Endothelial cell of umbilical vein (primary cell): ENCODE measurements at regions not wholly inside any gene's neighbourhood (a gene's known extent, or its start where the extent isn't known, plus 50 kb on each side); places are given as distances from the start of the nearest gene placed in this dataset.

Experiments
- BruUV-seq: library from RNA; stranded (reverse); fragments of 400-500 nt; replicated peaks from 2 replicates; lab custom pipeline; 2021; lab: Mats Ljungman, UMichigan
- CTCF ChIA-PET: fragments of 300-600, 350-600 bp; sonication (Branson Sonifier 250); formaldehyde crosslinking; loops from one replicate; lab custom pipeline; 2021; ENCODE audit warnings: antibody characterized with exemption, inconsistent platforms; lab: Charles Lee
- POLR2A ChIA-PET: fragments of 300-600, 350-600 bp; sonication (Branson Sonifier 250); formaldehyde crosslinking; loops from one replicate; lab custom pipeline; 2021; ENCODE audit warnings: antibody characterized with exemption, inconsistent platforms; lab: Charles Lee
- DNase-seq: peaks from one replicate; pipeline ENCODE4 v3.0.0-alpha.2; 2011; ENCODE audit warnings: low read depth, low spot score
- FAIRE-seq: peaks from 2 replicates; lab custom pipeline; 2011; peaks lifted over from hg19 to GRCh38; lab: Jason Lieb, UNC
- H2AFZ ChIP-seq: 2 replicates; pipeline ENCODE4 v1.6.0; 2012; ENCODE audit warnings: low read depth, low read length, control low read depth, inconsistent platforms
- H3K27ac ChIP-seq: 2 replicates; pipeline ENCODE4 v1.5.1; 2011; ENCODE audit warnings: low read depth, mild to moderate bottlenecking, control low read depth, low read length, moderate library complexity; ENCODE audit not compliant: insufficient read depth
- H3K27me3 ChIP-seq, 2 experiments: 2 replicates each; pipeline versions ENCODE4 v1.6.0 to v1.6.1; 2011; ENCODE audit warnings: low read length in 2 of 2, mixed read lengths in 1 of 2; ENCODE audit not compliant: control insufficient read depth in 2 of 2, insufficient read depth in 2 of 2
- H3K36me3 ChIP-seq, 2 experiments: 2 replicates in 1 of 2; 3 replicates in 1 of 2; pipeline ENCODE4 v1.5.1; 2011; ENCODE audit warnings: low read length in 2 of 2, mild to moderate bottlenecking in 1 of 2, moderate library complexity in 1 of 2; ENCODE audit not compliant: control insufficient read depth in 2 of 2, insufficient read depth in 2 of 2; ENCODE audit errors: extremely low read depth in 1 of 2
- H3K4me1 ChIP-seq: 3 replicates; pipeline ENCODE4 v1.5.1; 2011; ENCODE audit warnings: mild to moderate bottlenecking, low read length; ENCODE audit not compliant: control insufficient read depth, insufficient read depth; ENCODE audit errors: extremely low read depth
- H3K4me2 ChIP-seq: 2 replicates; pipeline ENCODE4 v1.6.1; 2011; ENCODE audit warnings: low read length, control low read depth, mixed read lengths; ENCODE audit not compliant: insufficient read depth
- H3K4me3 ChIP-seq, 3 experiments: fragments of 200-600 bp in 1 of 3; sonication (generic), shearing (Covaris generic) in 1 of 3; replicated peaks in 1 of 3; 2 replicates each; pipeline ENCODE4 v1.5.1; 2011 to 2016; ENCODE audit warnings: control low read depth in 3 of 3, low read length in 3 of 3, mild to moderate bottlenecking in 2 of 3, inconsistent platforms in 1 of 3, low read depth in 1 of 3, moderate library complexity in 1 of 3; ENCODE audit not compliant: insufficient read depth in 1 of 3
- H3K79me2 ChIP-seq: 2 replicates; pipeline ENCODE4 v1.6.0; 2012; ENCODE audit warnings: low read length, inconsistent platforms; ENCODE audit not compliant: control insufficient read depth, insufficient read depth
- H3K9ac ChIP-seq: replicated peaks from 2 replicates; pipeline ENCODE3; 2011; ENCODE audit warnings: low read length, control low read depth; ENCODE audit not compliant: insufficient read depth; ENCODE audit errors: extremely low read depth
- H3K9me1 ChIP-seq: replicated peaks from 3 replicates; pipeline ENCODE4 v1.6.0; 2011; ENCODE audit warnings: mild to moderate bottlenecking, low read length; ENCODE audit not compliant: control insufficient read depth, insufficient read depth; ENCODE audit errors: extremely low read depth
- H3K9me3 ChIP-seq: replicated peaks from 2 replicates; pipeline ENCODE4 v1.5.1; 2012; ENCODE audit warnings: low read length, inconsistent platforms; ENCODE audit not compliant: control insufficient read depth, insufficient read depth
- H4K20me1 ChIP-seq: replicated peaks from 2 replicates; pipeline ENCODE3; 2011; ENCODE audit warnings: mild to moderate bottlenecking, low read length; ENCODE audit not compliant: control insufficient read depth, insufficient read depth; ENCODE audit errors: extremely low read depth
- EZH2 ChIP-seq: IDR thresholded peaks from 2 replicates; pipeline ENCODE4 v1.6.1; 2012; ENCODE audit warnings: borderline replicate concordance, low read depth, mild to moderate bottlenecking, moderate library complexity, low read length, inconsistent platforms; ENCODE audit not compliant: severe bottlenecking
- FOS ChIP-seq: IDR thresholded peaks from 2 replicates; pipeline ENCODE4 v1.6.1; 2011; ENCODE audit warnings: mild to moderate bottlenecking, low read length, moderate library complexity, borderline replicate concordance; ENCODE audit not compliant: insufficient read depth
- GATA2 ChIP-seq: IDR thresholded peaks from 2 replicates; pipeline ENCODE4 v1.7.0; 2011; ENCODE audit warnings: low read depth, mild to moderate bottlenecking, moderate library complexity, mixed read lengths, low read length; ENCODE audit not compliant: insufficient read length, insufficient read depth
- JUN ChIP-seq: IDR thresholded peaks from 2 replicates; pipeline ENCODE4 v1.6.1; 2011; ENCODE audit warnings: borderline replicate concordance, low read depth; ENCODE audit not compliant: insufficient read length, insufficient read depth
- MYC ChIP-seq: IDR thresholded peaks from one replicate; pipeline ENCODE4 v1.6.1; 2011; ENCODE audit warnings: mild to moderate bottlenecking, low read depth, low read length
- POLR2A ChIP-seq: IDR thresholded peaks from 2 replicates; pipeline ENCODE4 v1.6.1; 2012; ENCODE audit warnings: low read depth, mild to moderate bottlenecking, control low read depth, low read length
- POLR2AphosphoS5 ChIP-seq: IDR thresholded peaks from 2 replicates; pipeline ENCODE4 v1.6.1; 2012; ENCODE audit warnings: low read depth, mild to moderate bottlenecking, control low read depth, low read length, moderate library complexity; ENCODE audit not compliant: insufficient read depth
- dilution Hi-C: fragments of 300-500 bp; cut with MboI; formaldehyde crosslinking; loops from one replicate; pipeline ENCODE4 v1.15.0; 2019; ENCODE audit warnings: low sequenced_read_pairs; ENCODE audit not compliant: extremely low pct_ligation_motif_present
- intact Hi-C: fragments of 100-400 bp; cut with micrococcal nuclease; formaldehyde crosslinking; loops from one replicate; pipeline ENCODE4 v1.10.0; 2022
- TF ChIP-seq, protein P1 (sequence below): IDR thresholded peaks from 2 replicates; pipeline ENCODE4 v1.6.1; 2011; ENCODE audit not compliant: insufficient read depth, insufficient read length
- TF ChIP-seq, protein P2 (sequence below), 2 donors: IDR thresholded peaks; 1 replicate in 1 of 2; 2 replicates in 1 of 2; pipeline ENCODE4 v1.5.1; 2011; ENCODE audit warnings: low read length in 2 of 2, mild to moderate bottlenecking in 2 of 2, moderate library complexity in 2 of 2, control low read depth in 1 of 2, inconsistent platforms in 1 of 2, low read depth in 1 of 2; ENCODE audit not compliant: insufficient read depth in 1 of 2; ENCODE audit errors: extremely low read depth in 1 of 2

DNA sequence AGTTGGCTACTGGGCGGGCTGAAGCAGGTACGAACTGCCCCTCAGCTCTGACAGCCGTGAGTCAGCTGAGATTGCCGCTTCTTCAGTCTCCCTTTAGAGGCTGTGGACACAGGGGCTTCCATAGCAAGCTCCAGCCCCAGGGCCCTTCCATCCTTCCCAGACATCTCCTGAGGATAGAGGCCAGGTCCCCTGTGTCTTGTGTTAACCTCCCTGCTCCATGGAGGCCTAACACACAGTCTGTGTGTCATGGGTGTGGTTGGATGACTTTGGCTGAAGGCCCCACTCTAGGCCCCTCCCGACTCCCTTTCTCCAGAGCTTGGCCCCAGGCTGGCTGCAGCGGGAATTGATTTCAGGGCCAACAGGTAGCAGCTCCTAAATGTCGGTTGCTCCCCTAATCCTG lies 116.1 kb upstream of the TLE3 start:
- Histone ChIP-seq H3K4me3 (no peak overlapping the region), H3K9me1 (no peaks in the 10 kb centered on the region), H3K9ac (no peak overlapping the region), H3K9me3 (no peaks in the 10 kb centered on the region), H3K27me3 (no peaks in the 10 kb centered on the region), H3K36me3 (no peaks in the 10 kb centered on the region), H2AFZ (no peak overlapping the region), H3K79me2 (no peaks in the 10 kb centered on the region), H3K4me1 (no peaks in the 10 kb centered on the region), H3K4me2 (no peak overlapping the region), H3K27ac (no peak overlapping the region), H4K20me1 (no peaks in the 10 kb centered on the region)
- FAIRE-seq (no peak), DNase-seq (no peak)
- no TSS peak for BruUV-seq
- TF ChIP-seq, protein P1, sequence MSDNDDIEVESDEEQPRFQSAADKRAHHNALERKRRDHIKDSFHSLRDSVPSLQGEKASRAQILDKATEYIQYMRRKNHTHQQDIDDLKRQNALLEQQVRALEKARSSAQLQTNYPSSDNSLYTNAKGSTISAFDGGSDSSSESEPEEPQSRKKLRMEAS, result no peak
- no peak for TF ChIP-seq GATA2
- TF ChIP-seq, protein P2, sequence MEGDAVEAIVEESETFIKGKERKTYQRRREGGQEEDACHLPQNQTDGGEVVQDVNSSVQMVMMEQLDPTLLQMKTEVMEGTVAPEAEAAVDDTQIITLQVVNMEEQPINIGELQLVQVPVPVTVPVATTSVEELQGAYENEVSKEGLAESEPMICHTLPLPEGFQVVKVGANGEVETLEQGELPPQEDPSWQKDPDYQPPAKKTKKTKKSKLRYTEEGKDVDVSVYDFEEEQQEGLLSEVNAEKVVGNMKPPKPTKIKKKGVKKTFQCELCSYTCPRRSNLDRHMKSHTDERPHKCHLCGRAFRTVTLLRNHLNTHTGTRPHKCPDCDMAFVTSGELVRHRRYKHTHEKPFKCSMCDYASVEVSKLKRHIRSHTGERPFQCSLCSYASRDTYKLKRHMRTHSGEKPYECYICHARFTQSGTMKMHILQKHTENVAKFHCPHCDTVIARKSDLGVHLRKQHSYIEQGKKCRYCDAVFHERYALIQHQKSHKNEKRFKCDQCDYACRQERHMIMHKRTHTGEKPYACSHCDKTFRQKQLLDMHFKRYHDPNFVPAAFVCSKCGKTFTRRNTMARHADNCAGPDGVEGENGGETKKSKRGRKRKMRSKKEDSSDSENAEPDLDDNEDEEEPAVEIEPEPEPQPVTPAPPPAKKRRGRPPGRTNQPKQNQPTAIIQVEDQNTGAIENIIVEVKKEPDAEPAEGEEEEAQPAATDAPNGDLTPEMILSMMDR (IDR thresholded peaks at IDR 0.05; ENCODE audit: extremely low read depth in 1 of 2, insufficient read depth in 1 of 2, low read depth in 1 of 2, low read length in 2 of 2), result no peak
- TF ChIP-seq POLR2A, result no peak
- no peak for TF ChIP-seq FOS
- TF ChIP-seq MYC, result no peak
- no peak for TF ChIP-seq JUN
- ChIA-PET CTCF (no interaction called here), POLR2A (no interaction called here)
- dilution Hi-C loops, result no loop called here
- intact Hi-C loops, result no loop called here

DNA sequence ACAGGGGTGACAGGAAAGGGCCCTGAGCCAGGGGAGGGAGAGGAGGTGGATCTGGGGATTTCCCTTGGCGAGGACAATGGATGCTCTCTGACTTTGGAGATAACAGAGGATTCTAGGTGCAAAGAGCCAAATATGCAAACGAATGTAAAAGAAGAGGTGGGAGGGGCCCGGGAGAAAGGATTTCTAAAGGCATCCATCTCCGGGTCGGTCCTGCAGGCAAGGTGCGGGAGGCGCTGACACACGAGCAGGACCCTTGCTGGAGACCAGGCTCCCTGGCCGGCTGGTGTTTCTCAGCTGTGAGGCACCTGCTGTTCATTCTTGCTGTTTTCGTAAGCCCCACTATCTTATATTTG lies 115.2 kb upstream of the TLE3 start:
- H3K27ac ChIP-seq, result no peak overlapping the region
- CTCF ChIA-PET, result interaction anchor here (0.6 kb wide), 1 partner anchor 164 kb away, joined by 3 read pairs; no protein-coding TSS in a partner anchor
- FAIRE-seq (no peak), DNase-seq (no peak)
- no TSS peak for BruUV-seq
- TF ChIP-seq, protein P1, result no peak
- no peak for TF ChIP-seq MYC
- no peak for TF ChIP-seq GATA2
- no peak for TF ChIP-seq POLR2A
- TF ChIP-seq EZH2, result no peak
- TF ChIP-seq POLR2AphosphoS5, result no peak
- TF ChIP-seq FOS, result no peak
- TF ChIP-seq, protein P2 (IDR thresholded peaks at IDR 0.05; ENCODE audit: extremely low read depth in 1 of 2, insufficient read depth in 1 of 2, low read depth in 1 of 2, low read length in 2 of 2), result no peak
- TF ChIP-seq JUN, result no peak
- no peak overlapping the region for H3K4me3 ChIP-seq
- no peaks in the 10 kb centered on the region for H3K9me3 ChIP-seq
- H2AFZ ChIP-seq, result no peak overlapping the region
- no peaks in the 10 kb centered on the region for H3K4me1 ChIP-seq
- H4K20me1 ChIP-seq, result no peaks in the 10 kb centered on the region
- intact Hi-C loops, result no loop called here
- no peak overlapping the region for H3K9ac ChIP-seq
- dilution Hi-C loops, result no loop called here
- no peaks in the 10 kb centered on the region for H3K27me3 ChIP-seq
- no peak overlapping the region for H3K4me2 ChIP-seq
- no peaks in the 10 kb centered on the region for H3K9me1 ChIP-seq
- H3K79me2 ChIP-seq, result no peaks in the 10 kb centered on the region
- POLR2A ChIA-PET, result no interaction called here
- no peaks in the 10 kb centered on the region for H3K36me3 ChIP-seq
